HCT116 (cell line): ENCODE measurements at regions not wholly inside any gene's neighbourhood (a gene's known extent, or its start where the extent isn't known, plus 50 kb on each side); places are given as distances from the start of the nearest gene placed in this dataset.

Experiments
- ATAC-seq: fragments of 200-7000 bp; cut with Tn5 transposase; 2 replicates; pipeline ENCODE4 v1.9.1; 2020; ENCODE audit warnings: mild to moderate bottlenecking, moderate library complexity
- BruUV-seq: library from RNA; stranded (reverse); fragments of 400-500 nt; replicated peaks from 2 replicates; lab custom pipeline; 2021; lab: Mats Ljungman, UMichigan
- CTCF ChIA-PET: fragments of 300-600 bp; sonication (Branson Sonifier 250); formaldehyde crosslinking; loops from one replicate; lab custom pipeline; 2021; ENCODE audit warnings: antibody characterized with exemption; lab: Charles Lee
- POLR2A ChIA-PET: fragments of 300-600, 350-600 bp; sonication (Branson Sonifier 250); formaldehyde crosslinking; loops from one replicate; lab custom pipeline; 2021; ENCODE audit warnings: antibody characterized with exemption; lab: Charles Lee
- RAD21 ChIA-PET, 2 experiments: fragments of 300-600 bp; sonication (Branson Sonifier 250); formaldehyde crosslinking; loops; one replicate each; lab custom pipeline; 2023; ENCODE audit warnings: low total read pairs in 2 of 2; ENCODE audit not compliant: uncharacterized antibody in 2 of 2, unreplicated experiment in 2 of 2, low non-redundant PET in 1 of 2; lab: Charles Lee
- DNase-seq: peaks from one replicate; pipeline ENCODE4 v3.0.0-alpha.2; 2010; ENCODE audit warnings: low read depth, low spot score
- H2AFZ ChIP-seq: fragments of 200-600 bp; shearing (Covaris generic), sonication (generic); 2 replicates; pipeline ENCODE4 v1.6.1; 2017; ENCODE audit warnings: low read depth, mixed run types, mixed read lengths, antibody characterized with exemption, low read length; ENCODE audit not compliant: poor library complexity, severe bottlenecking
- H3K27ac ChIP-seq: 2 replicates; pipeline ENCODE4 v1.5.1; 2012; ENCODE audit warnings: low read depth, low read length
- H3K27me3 ChIP-seq: fragments of 200-600 bp; sonication (generic); 2 replicates; pipeline ENCODE4 v1.6.1; 2016; ENCODE audit warnings: mixed run types, low read length, mixed read lengths; ENCODE audit not compliant: insufficient read depth
- H3K36me3 ChIP-seq, 2 experiments: fragments of 200-500 bp in 1 of 2; fragments of 200-600 bp in 1 of 2; sonication (Bioruptor generic) in 1 of 2; sonication (generic) in 1 of 2; 2 replicates each; pipeline versions ENCODE4 v1.5.1 to v1.6.1; 2014 to 2016; ENCODE audit warnings: low read length in 2 of 2, inconsistent platforms in 1 of 2, mixed read lengths in 1 of 2, mixed run types in 1 of 2; ENCODE audit not compliant: insufficient read depth in 2 of 2, control insufficient read depth in 1 of 2
- H3K4me1 ChIP-seq, 2 experiments: fragments of 200-600 bp in 1 of 2; sonication (generic) in 1 of 2; 2 replicates each; pipeline versions ENCODE4 v1.5.1 to v1.6.1; 2012 to 2017; ENCODE audit warnings: low read length in 2 of 2, inconsistent platforms in 1 of 2, mild to moderate bottlenecking in 1 of 2, mixed read lengths in 1 of 2, mixed run types in 1 of 2, moderate library complexity in 1 of 2; ENCODE audit not compliant: insufficient read depth in 2 of 2, control insufficient read depth in 1 of 2
- H3K4me2 ChIP-seq: fragments of 200-600 bp; sonication (generic); 2 replicates; pipeline ENCODE4 v1.6.1; 2017; ENCODE audit warnings: mixed run types, low read length, mixed read lengths
- H3K4me3 ChIP-seq, 2 experiments: fragments of 200-600 bp in 1 of 2; sonication (generic) in 1 of 2; replicated peaks in 1 of 2; 2 replicates each; pipeline ENCODE4 v1.5.1; 2011 to 2016; ENCODE audit warnings: low read length in 2 of 2, control low read depth in 1 of 2, low read depth in 1 of 2, mild to moderate bottlenecking in 1 of 2, mixed read lengths in 1 of 2, mixed run types in 1 of 2
- H3K79me2 ChIP-seq: fragments of 200-600 bp; sonication (generic); 2 replicates; pipeline ENCODE4 v1.6.1; 2017; ENCODE audit warnings: mild to moderate bottlenecking, mixed run types, low read length, moderate library complexity, mixed read lengths; ENCODE audit not compliant: insufficient read depth
- H3K9ac ChIP-seq: fragments of 200-600 bp; sonication (generic); 2 replicates; pipeline ENCODE4 v1.6.1; 2016; ENCODE audit warnings: low read length, mixed read lengths
- H3K9me2 ChIP-seq: fragments of 200-600 bp; sonication (generic), shearing (Covaris generic); 2 replicates; pipeline ENCODE4 v1.6.1; 2017; ENCODE audit warnings: mixed run types, mild to moderate bottlenecking, moderate library complexity; ENCODE audit not compliant: insufficient read depth
- H3K9me3 ChIP-seq, 2 experiments: fragments of 200-500 bp in 1 of 2; fragments of 200-600 bp in 1 of 2; sonication (Bioruptor generic) in 1 of 2; sonication (generic) in 1 of 2; 2 replicates each; pipeline ENCODE4 v1.6.1; 2014 to 2017; ENCODE audit warnings: low read length in 2 of 2, mixed read lengths in 2 of 2, inconsistent platforms in 1 of 2, low read depth in 1 of 2, mild to moderate bottlenecking in 1 of 2, mixed run types in 1 of 2, moderate library complexity in 1 of 2; ENCODE audit not compliant: control insufficient read depth in 1 of 2, insufficient read depth in 1 of 2
- H4K20me1 ChIP-seq: fragments of 200-600 bp; sonication (generic), shearing (Covaris generic); 2 replicates; pipeline ENCODE4 v1.6.1; 2017; ENCODE audit warnings: mixed run types, mild to moderate bottlenecking, moderate library complexity; ENCODE audit not compliant: insufficient read depth
- ATF3 ChIP-seq: IDR thresholded peaks from 2 replicates; pipeline ENCODE4 v1.6.1; 2012
- FOSL1 ChIP-seq: IDR thresholded peaks from 2 replicates; pipeline ENCODE4 v1.6.1; 2012; ENCODE audit warnings: low read depth
- intact Hi-C: fragments of 100-400 bp; cut with micrococcal nuclease; formaldehyde crosslinking; loops from 2 replicates; pipeline ENCODE4 v1.10.0; 2022
- TF ChIP-seq, protein P1 (sequence below): IDR thresholded peaks from 2 replicates; pipeline ENCODE4 v1.6.1; 2011; ENCODE audit warnings: mild to moderate bottlenecking, low read length, moderate library complexity; ENCODE audit not compliant: insufficient replicate concordance; ENCODE audit errors: extremely low read depth
- TF ChIP-seq, protein P2 (sequence below): IDR thresholded peaks from 2 replicates; pipeline ENCODE4 v1.6.1; 2012; ENCODE audit warnings: low read depth

DNA sequence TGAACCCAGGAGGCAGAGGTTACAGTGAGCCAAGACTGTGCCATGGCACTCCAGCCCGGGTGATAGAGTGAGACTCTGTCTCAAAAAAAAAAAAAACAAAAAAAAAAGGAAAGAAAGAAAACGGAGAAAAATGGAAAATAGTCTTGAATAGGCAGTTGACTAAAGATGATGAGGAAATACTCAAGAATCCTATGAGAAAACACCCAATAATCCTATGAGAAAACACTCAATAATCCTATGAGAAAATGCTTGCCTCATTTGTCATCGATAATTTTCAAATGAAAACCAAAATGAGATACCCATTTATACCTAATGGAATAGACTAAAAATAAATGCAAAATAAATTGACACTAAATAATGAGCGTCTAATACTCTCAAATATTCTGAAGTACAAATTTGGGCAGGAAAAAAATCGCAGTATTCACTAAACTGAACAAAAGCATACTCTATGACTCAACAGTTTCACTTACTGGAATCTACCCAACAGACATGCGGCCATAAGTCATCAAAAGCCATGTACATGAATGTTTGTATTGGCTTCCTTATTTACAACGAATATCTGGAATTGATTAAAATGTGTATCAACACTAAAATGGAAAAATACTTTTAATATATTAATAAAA lies 733.9 kb upstream of the CHRM3 start:
- Histone ChIP-seq H4K20me1 (no peaks in the 10 kb centered on the region; the same call in 1 of the 2 replicates), H3K4me3 (no peak overlapping the region), H3K9ac (no peak overlapping the region), H3K36me3 (no peaks in the 10 kb centered on the region), H3K27ac (no peak overlapping the region), H3K4me1 (no peaks in the 10 kb centered on the region), H3K79me2 (no peaks in the 10 kb centered on the region), H3K9me3 (peaks cover 8 to 14% of the 10 kb centered on the region in 2 experiments; a peak in 2 of 4 replicates), H2AFZ (no peak overlapping the region), H3K4me2 (no peak overlapping the region), H3K27me3 (no peaks in the 10 kb centered on the region), H3K9me2 (no peaks in the 10 kb centered on the region)
- ChIA-PET POLR2A (no interaction called here), CTCF (no interaction called here), RAD21 (no interaction called here)
- no peak for ATAC-seq
- TF ChIP-seq, protein P1, sequence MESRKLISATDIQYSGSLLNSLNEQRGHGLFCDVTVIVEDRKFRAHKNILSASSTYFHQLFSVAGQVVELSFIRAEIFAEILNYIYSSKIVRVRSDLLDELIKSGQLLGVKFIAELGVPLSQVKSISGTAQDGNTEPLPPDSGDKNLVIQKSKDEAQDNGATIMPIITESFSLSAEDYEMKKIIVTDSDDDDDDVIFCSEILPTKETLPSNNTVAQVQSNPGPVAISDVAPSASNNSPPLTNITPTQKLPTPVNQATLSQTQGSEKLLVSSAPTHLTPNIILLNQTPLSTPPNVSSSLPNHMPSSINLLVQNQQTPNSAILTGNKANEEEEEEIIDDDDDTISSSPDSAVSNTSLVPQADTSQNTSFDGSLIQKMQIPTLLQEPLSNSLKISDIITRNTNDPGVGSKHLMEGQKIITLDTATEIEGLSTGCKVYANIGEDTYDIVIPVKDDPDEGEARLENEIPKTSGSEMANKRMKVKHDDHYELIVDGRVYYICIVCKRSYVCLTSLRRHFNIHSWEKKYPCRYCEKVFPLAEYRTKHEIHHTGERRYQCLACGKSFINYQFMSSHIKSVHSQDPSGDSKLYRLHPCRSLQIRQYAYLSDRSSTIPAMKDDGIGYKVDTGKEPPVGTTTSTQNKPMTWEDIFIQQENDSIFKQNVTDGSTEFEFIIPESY, result no peak
- no peak for TF ChIP-seq ATF3
- intact Hi-C loops, result no loop called here
- no TSS peak for BruUV-seq
- DNase-seq, result no peak

GRCh38 chr1:238649200-238649599 lies 737.2 kb upstream of the CHRM3 start:
- ATAC-seq, result no peak
- no peaks in the 10 kb centered on the region for H3K79me2 ChIP-seq
- TF ChIP-seq FOSL1 (no peak), ATF3 (no peak)
- TF ChIP-seq, protein P1, result no peak
- TF ChIP-seq, protein P2, sequence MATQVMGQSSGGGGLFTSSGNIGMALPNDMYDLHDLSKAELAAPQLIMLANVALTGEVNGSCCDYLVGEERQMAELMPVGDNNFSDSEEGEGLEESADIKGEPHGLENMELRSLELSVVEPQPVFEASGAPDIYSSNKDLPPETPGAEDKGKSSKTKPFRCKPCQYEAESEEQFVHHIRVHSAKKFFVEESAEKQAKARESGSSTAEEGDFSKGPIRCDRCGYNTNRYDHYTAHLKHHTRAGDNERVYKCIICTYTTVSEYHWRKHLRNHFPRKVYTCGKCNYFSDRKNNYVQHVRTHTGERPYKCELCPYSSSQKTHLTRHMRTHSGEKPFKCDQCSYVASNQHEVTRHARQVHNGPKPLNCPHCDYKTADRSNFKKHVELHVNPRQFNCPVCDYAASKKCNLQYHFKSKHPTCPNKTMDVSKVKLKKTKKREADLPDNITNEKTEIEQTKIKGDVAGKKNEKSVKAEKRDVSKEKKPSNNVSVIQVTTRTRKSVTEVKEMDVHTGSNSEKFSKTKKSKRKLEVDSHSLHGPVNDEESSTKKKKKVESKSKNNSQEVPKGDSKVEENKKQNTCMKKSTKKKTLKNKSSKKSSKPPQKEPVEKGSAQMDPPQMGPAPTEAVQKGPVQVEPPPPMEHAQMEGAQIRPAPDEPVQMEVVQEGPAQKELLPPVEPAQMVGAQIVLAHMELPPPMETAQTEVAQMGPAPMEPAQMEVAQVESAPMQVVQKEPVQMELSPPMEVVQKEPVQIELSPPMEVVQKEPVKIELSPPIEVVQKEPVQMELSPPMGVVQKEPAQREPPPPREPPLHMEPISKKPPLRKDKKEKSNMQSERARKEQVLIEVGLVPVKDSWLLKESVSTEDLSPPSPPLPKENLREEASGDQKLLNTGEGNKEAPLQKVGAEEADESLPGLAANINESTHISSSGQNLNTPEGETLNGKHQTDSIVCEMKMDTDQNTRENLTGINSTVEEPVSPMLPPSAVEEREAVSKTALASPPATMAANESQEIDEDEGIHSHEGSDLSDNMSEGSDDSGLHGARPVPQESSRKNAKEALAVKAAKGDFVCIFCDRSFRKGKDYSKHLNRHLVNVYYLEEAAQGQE, result no peak
- H4K20me1 ChIP-seq, result no peaks in the 10 kb centered on the region; the same call in 1 of the 2 replicates
- H3K9me2 ChIP-seq, result no peaks in the 10 kb centered on the region
- H3K4me3 ChIP-seq, result no peak overlapping the region
- DNase-seq, result no peak
- H3K9ac ChIP-seq, result no peak overlapping the region
- no peak overlapping the region for H3K27ac ChIP-seq
- no peak overlapping the region for H3K4me2 ChIP-seq
- no peaks in the 10 kb centered on the region for H3K4me1 ChIP-seq
- no peaks in the 10 kb centered on the region for H3K27me3 ChIP-seq
- ChIA-PET RAD21 (no interaction called here), POLR2A (no interaction called here), CTCF (no interaction called here)
- peaks cover 8 to 10% of the 10 kb centered on the region in 2 experiments; a peak in 2 of 4 replicates for H3K9me3 ChIP-seq
- no peak overlapping the region for H2AFZ ChIP-seq
- no TSS peak for BruUV-seq
- H3K36me3 ChIP-seq, result no peaks in the 10 kb centered on the region
- intact Hi-C loops, result no loop called here
